GM23248 (cell line): ENCODE measurements at regions not wholly inside any gene's neighbourhood (a gene's known extent, or its start where the extent isn't known, plus 50 kb on each side); places are given as distances from the start of the nearest gene placed in this dataset.
A peak's percentile ranks its signal among the peaks of the same experiment; 100 is the strongest.

ENCODE experiments used
- DNase-seq: peaks from one replicate; pipeline ENCODE4 v3.0.0-alpha.2; 2015
- H2AFZ ChIP-seq: fragments of 200-600 bp; sonication (generic); 2 replicates; pipeline ENCODE4 v1.6.1; 2016; ENCODE audit warnings: antibody characterized with exemption
- H3F3A ChIP-seq: fragments of 200-600 bp; sonication (generic); 2 replicates; pipeline ENCODE4 v1.6.1; 2016; ENCODE audit warnings: mild to moderate bottlenecking, antibody characterized with exemption, mixed run types; ENCODE audit not compliant: insufficient read depth
- H3K27ac ChIP-seq: fragments of 200-600 bp; sonication (generic); 2 replicates; pipeline ENCODE4 v1.5.1; 2016; ENCODE audit warnings: mild to moderate bottlenecking
- H3K27me3 ChIP-seq: fragments of 200-600 bp; sonication (generic); replicated peaks from 2 replicates; pipeline ENCODE4 v1.6.1; 2016; ENCODE audit warnings: mild to moderate bottlenecking; ENCODE audit not compliant: insufficient read depth
- H3K36me3 ChIP-seq: fragments of 200-600 bp; sonication (generic); 2 replicates; pipeline ENCODE4 v1.6.1; 2016; ENCODE audit warnings: low read depth, mild to moderate bottlenecking
- H3K4me1 ChIP-seq: fragments of 200-600 bp; sonication (generic); 2 replicates; pipeline ENCODE4 v1.6.1; 2016; ENCODE audit warnings: mild to moderate bottlenecking; ENCODE audit not compliant: insufficient read depth
- H3K4me2 ChIP-seq: fragments of 200-600 bp; sonication (generic); one replicate; pipeline ENCODE4 v1.6.1; 2016; ENCODE audit warnings: mild to moderate bottlenecking; ENCODE audit not compliant: unreplicated experiment
- H3K4me3 ChIP-seq: fragments of 200-600 bp; sonication (generic); 2 replicates; pipeline ENCODE4 v1.5.1; 2016; ENCODE audit warnings: mild to moderate bottlenecking
- H3K79me2 ChIP-seq: fragments of 200-600 bp; sonication (generic); 2 replicates; pipeline ENCODE4 v1.6.1; 2016; ENCODE audit warnings: mild to moderate bottlenecking; ENCODE audit not compliant: insufficient read depth
- H3K9ac ChIP-seq: fragments of 200-600 bp; sonication (generic); 2 replicates; pipeline ENCODE4 v1.6.1; 2016; ENCODE audit warnings: mild to moderate bottlenecking
- H3K9me2 ChIP-seq: fragments of 200-600 bp; sonication (generic); 2 replicates; pipeline ENCODE4 v1.6.1; 2016; ENCODE audit warnings: mixed run types, mild to moderate bottlenecking, moderate library complexity; ENCODE audit not compliant: insufficient read depth
- H3K9me3 ChIP-seq: fragments of 200-600 bp; sonication (generic); one replicate; pipeline ENCODE4 v1.6.1; 2017; ENCODE audit warnings: low read depth
- H4K20me1 ChIP-seq: fragments of 200-600 bp; sonication (generic); 2 replicates; pipeline ENCODE4 v1.6.0; 2016; ENCODE audit not compliant: insufficient read depth
- EZH2 ChIP-seq: fragments of 200-600 bp; sonication (generic); IDR thresholded peaks from 2 replicates; pipeline ENCODE4 v1.6.1; 2018; ENCODE audit warnings: antibody characterized with exemption, mild to moderate bottlenecking; ENCODE audit not compliant: insufficient read depth, poor library complexity, severe bottlenecking
- EZH2phosphoT487 ChIP-seq: fragments of 200-600 bp; sonication (generic); IDR thresholded peaks from 2 replicates; pipeline ENCODE4 v1.6.1; 2018; ENCODE audit warnings: antibody characterized with exemption, moderate library complexity, mild to moderate bottlenecking, low read depth; ENCODE audit not compliant: insufficient read depth
- WGBS, 2 experiments: methylation state at CpG; one replicate each; pipeline ENCODE4 v1.1.6; 2015 to 2017; ENCODE audit warnings: low lambda C conversion rate in 2 of 2, low coverage in 1 of 2; ENCODE audit errors: missing lambda C conversion rate in 2 of 2; 5-methylcytosine and 5-hydroxymethylcytosine counted together
- in situ Hi-C: fragments of 300-500 bp; cut with MboI; formaldehyde crosslinking; loops from 2 replicates; pipeline ENCODE4 v1.15.0; 2020

- TF ChIP-seq EZH2 (no peak), EZH2phosphoT487 (no peak)
- Histone ChIP-seq H2AFZ (peak overlapping the region; percentile 31; the same call in 1 of the 2 replicates), H3K4me2 (no peak overlapping the region), H4K20me1 (no peaks in the 10 kb centered on the region), H3K27me3 (no peaks in the 10 kb centered on the region; the same call in 1 of the 2 replicates), H3K9ac (no peak overlapping the region), H3F3A (no peaks in the 10 kb centered on the region), H3K9me2 (no peaks in the 10 kb centered on the region), H3K4me1 (peaks cover 3% of the 10 kb centered on the region; the same call in 1 of the 2 replicates), H3K9me3 (no peaks in the 10 kb centered on the region), H3K79me2 (no peaks in the 10 kb centered on the region), H3K36me3 (no peaks in the 10 kb centered on the region), H3K4me3 (no peak overlapping the region), H3K27ac (no peak overlapping the region)
- 40 to 55% methylated on average over 5 of the region's 5 CpGs for WGBS, 2 experiments
- in situ Hi-C loops = loop anchor here (10.0 kb wide), 1 partner anchor 228 kb away; no protein-coding TSS in a partner anchor
- peak; percentile 84 for DNase-seq
Observed at GRCh38 chr2:174692256-174692919, 71.9 kb downstream of the CHRNA1 start.

- TF ChIP-seq EZH2 = no peak
- TF ChIP-seq EZH2phosphoT487 = no peak
- Histone ChIP-seq H3K4me1 (peaks cover 10% of the 10 kb centered on the region), H3K9me2 (no peaks in the 10 kb centered on the region), H3K4me2 (no peak overlapping the region), H2AFZ (no peak overlapping the region), H3K36me3 (no peaks in the 10 kb centered on the region), H3K27me3 (no peaks in the 10 kb centered on the region; the same call in 1 of the 2 replicates), H4K20me1 (no peaks in the 10 kb centered on the region), H3K79me2 (no peaks in the 10 kb centered on the region), H3K27ac (no peak overlapping the region), H3F3A (0 out of 2 replicates have a peak, but pooled peaks cover 6% of the 10 kb centered on the region), H3K4me3 (no peak overlapping the region), H3K9ac (no peak overlapping the region), H3K9me3 (no peaks in the 10 kb centered on the region)
- DNase-seq = no peak
- in situ Hi-C loops = loop anchor here (10.0 kb wide), 1 partner anchor 226 kb away; no protein-coding TSS in a partner anchor
- WGBS, 2 experiments = 81 to 82% methylated on average over 4 of the region's 4 CpGs
Observed at GRCh38 chr2:174691201-174691779, 73.0 kb downstream of the CHRNA1 start.

- Histone ChIP-seq H3K4me3 (no peak overlapping the region), H3K9ac (no peak overlapping the region), H3K27me3 (no peaks in the 10 kb centered on the region; the same call in 1 of the 2 replicates), H3K36me3 (no peaks in the 10 kb centered on the region), H3K4me2 (no peak overlapping the region), H3K9me2 (no peaks in the 10 kb centered on the region), H3F3A (0 out of 2 replicates have a peak, but pooled peaks cover 10% of the 10 kb centered on the region), H3K4me1 (peaks cover 16% of the 10 kb centered on the region), H2AFZ (no peak overlapping the region), H4K20me1 (no peaks in the 10 kb centered on the region), H3K79me2 (no peaks in the 10 kb centered on the region), H3K9me3 (no peaks in the 10 kb centered on the region), H3K27ac (no peak overlapping the region)
- DNase-seq = no peak
- TF ChIP-seq EZH2phosphoT487 (no peak), EZH2 (no peak)
- in situ Hi-C loops = loop anchor here (10.0 kb wide), 1 partner anchor 225 kb away; no protein-coding TSS in a partner anchor
- WGBS, 2 experiments = 98 to 100% methylated on average over 3 of the region's 3 CpGs
Observed at GRCh38 chr2:174690026-174690425, 74.2 kb downstream of the CHRNA1 start.

- Histone ChIP-seq H3K4me3 (no peak overlapping the region), H3K9me3 (no peaks in the 10 kb centered on the region), H4K20me1 (no peaks in the 10 kb centered on the region), H3K4me1 (peaks cover 16% of the 10 kb centered on the region), H2AFZ (peak overlapping the region; percentile 56), H3K27me3 (no peaks in the 10 kb centered on the region), H3F3A (peaks cover 10% of the 10 kb centered on the region; the same call in 1 of the 2 replicates), H3K36me3 (no peaks in the 10 kb centered on the region), H3K4me2 (no peak overlapping the region), H3K9me2 (no peaks in the 10 kb centered on the region), H3K27ac (no peak overlapping the region), H3K79me2 (no peaks in the 10 kb centered on the region), H3K9ac (0 out of 2 replicates have a peak overlapping the region, but pooled peaks have one; percentile 15)
- TF ChIP-seq EZH2 = no peak
- no peak for TF ChIP-seq EZH2phosphoT487
- DNase-seq = peak; percentile 79
- WGBS, 2 experiments = 0 to 3% methylated on average over 2 of the region's 2 CpGs
- in situ Hi-C loops = loop anchor here (10.0 kb wide), 1 partner anchor 103 kb away; no protein-coding TSS in a partner anchor
Observed at GRCh38 chr2:174688079-174688478, 76.2 kb downstream of the CHRNA1 start.
